NT2/D1 (cell line): ENCODE measurements at regions not wholly inside any gene's neighbourhood (a gene's known extent, or its start where the extent isn't known, plus 50 kb on each side); places are given as distances from the start of the nearest gene placed in this dataset.

Experiments used
- DNase-seq: peaks from one replicate; pipeline ENCODE4 v3.0.0-alpha.2; 2011; ENCODE audit warnings: low read depth, low spot score
- H3K27me3 ChIP-seq: 2 replicates; pipeline ENCODE4 v1.6.0; 2011; ENCODE audit warnings: mild to moderate bottlenecking; ENCODE audit not compliant: insufficient read length, insufficient read depth
- H3K36me3 ChIP-seq: 2 replicates; pipeline ENCODE4 v1.6.1; 2011; ENCODE audit warnings: mild to moderate bottlenecking, low read length, mixed read lengths; ENCODE audit not compliant: insufficient read depth, insufficient read length
- H3K4me1 ChIP-seq: 2 replicates; pipeline ENCODE4 v1.5.1; 2011; ENCODE audit not compliant: insufficient read depth, insufficient read length
- H3K4me3 ChIP-seq: 2 replicates; pipeline ENCODE4 v1.5.1; 2011; ENCODE audit warnings: low read depth; ENCODE audit not compliant: insufficient read length
- H3K9ac ChIP-seq: 2 replicates; pipeline ENCODE4 v1.6.0; 2011; ENCODE audit warnings: low read depth; ENCODE audit not compliant: insufficient read length
- H3K9me3 ChIP-seq: 2 replicates; pipeline ENCODE4 v1.5.1; 2011; ENCODE audit warnings: mild to moderate bottlenecking, low read length; ENCODE audit not compliant: insufficient read depth
- SUZ12 ChIP-seq: IDR thresholded peaks from 2 replicates; pipeline ENCODE4 v1.6.1; 2011; ENCODE audit not compliant: insufficient read length, insufficient read depth; ENCODE audit errors: extremely low read depth
- YY1 ChIP-seq: IDR thresholded peaks from 2 replicates; pipeline ENCODE4 v1.6.1; 2011; ENCODE audit not compliant: insufficient read length, insufficient read depth
- ZNF274 ChIP-seq: IDR thresholded peaks from 2 replicates; pipeline ENCODE4 v1.6.1; 2011; ENCODE audit warnings: mild to moderate bottlenecking, low read depth, low read length

DNA sequence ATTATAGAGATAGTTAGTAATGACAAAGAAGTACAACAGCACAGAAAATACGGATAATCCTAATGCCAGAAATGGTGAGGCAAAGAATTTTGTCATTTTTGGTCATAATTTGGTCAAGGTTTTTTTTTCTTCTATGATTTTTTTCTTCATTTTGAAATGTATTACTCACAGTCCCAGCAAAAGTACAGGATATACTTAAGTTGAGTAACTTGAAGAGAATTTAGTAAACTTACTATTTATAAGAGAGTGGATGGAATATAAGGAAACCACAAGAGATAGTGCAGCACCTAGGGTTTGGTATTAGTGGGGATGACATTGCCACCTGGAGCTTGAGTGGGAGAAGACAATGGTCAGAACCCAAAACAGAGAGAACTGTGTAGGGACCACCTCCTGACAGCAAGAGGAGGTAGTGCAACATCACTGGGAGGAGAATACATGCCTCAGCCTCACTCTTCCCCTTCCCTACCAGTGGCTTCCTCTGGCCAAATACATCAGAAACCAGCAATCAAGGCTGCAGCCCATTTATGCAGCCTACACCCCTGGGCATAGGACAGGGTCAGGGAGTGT lies 434.5 kb upstream of the TRPC7 start:
- no peak for TF ChIP-seq YY1
- no peak for TF ChIP-seq SUZ12
- Histone ChIP-seq H3K9me3 (no peaks in the 10 kb centered on the region), H3K9ac (no peak overlapping the region), H3K4me3 (no peak overlapping the region), H3K4me1 (no peaks in the 10 kb centered on the region), H3K27me3 (no peaks in the 10 kb centered on the region), H3K36me3 (no peaks in the 10 kb centered on the region)
- no peak for DNase-seq

DNA sequence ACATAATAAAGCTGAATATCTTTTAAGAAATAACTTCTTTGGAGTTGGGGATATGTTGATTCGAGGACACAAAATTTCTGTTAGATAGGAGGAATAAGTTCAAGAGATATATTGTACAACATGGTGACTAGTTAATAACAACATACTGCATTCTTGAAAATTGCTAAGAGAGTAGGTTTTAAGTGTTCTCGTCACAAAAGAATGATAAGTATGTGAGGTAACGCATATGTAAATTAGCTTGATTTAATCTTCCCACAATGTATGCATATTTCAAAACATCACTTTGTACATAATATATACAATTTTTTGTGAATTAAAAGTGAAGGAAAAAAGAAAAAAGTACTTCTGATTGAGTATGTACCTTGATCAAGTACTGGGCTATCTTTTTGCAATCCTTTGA lies 428.0 kb upstream of the TRPC7 start:
- Histone ChIP-seq H3K4me3 (no peak overlapping the region), H3K9ac (no peak overlapping the region), H3K9me3 (no peaks in the 10 kb centered on the region; the same call in 1 of the 2 replicates), H3K4me1 (no peaks in the 10 kb centered on the region), H3K36me3 (no peaks in the 10 kb centered on the region), H3K27me3 (no peaks in the 10 kb centered on the region)
- TF ChIP-seq ZNF274 (no peak), YY1 (no peak), SUZ12 (no peak)
- DNase-seq = no peak

DNA sequence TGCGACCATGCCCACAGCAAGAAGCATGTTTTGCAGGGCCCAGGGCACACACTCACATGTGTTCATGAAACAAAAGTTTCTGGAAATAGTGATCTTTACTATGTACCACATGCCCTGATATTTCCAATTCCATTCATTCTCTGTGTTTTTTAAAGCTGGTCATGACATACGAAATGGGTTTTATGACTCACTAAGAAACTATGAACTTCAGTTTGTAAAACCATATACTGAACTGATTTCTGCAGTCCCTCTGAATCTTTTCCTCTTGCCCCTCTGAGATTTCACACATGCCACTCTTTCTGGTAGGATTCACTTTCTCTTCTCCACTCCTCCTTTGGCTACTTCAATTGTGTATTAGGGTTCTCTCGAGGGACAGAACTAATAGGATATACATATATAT lies 416.1 kb upstream of the TRPC7 start:
- Histone ChIP-seq H3K4me3 (no peak overlapping the region), H3K36me3 (no peaks in the 10 kb centered on the region), H3K9me3 (no peaks in the 10 kb centered on the region), H3K9ac (no peak overlapping the region), H3K27me3 (no peaks in the 10 kb centered on the region), H3K4me1 (no peaks in the 10 kb centered on the region)
- TF ChIP-seq YY1 (no peak), SUZ12 (no peak), ZNF274 (no peak)
- no peak for DNase-seq

DNA sequence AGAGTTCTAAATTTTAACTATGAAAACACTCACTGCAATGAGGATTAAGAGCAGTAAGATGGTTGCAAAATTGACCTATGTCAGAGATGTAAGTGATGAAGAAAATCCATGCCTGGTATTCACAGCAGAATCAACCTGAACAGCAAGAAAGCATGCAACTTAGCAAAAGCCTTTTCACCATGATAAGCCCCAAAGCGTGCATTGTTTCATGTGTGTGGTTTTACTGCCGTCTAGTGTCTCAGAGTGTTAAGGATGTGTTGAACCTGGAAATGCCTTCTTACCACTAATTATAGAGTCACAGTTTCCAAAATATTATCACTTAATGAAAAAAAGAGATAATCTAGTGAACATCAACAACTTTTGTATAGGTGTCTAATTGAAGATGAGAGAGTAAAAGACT lies 415.2 kb upstream of the TRPC7 start:
- no peak overlapping the region for H3K4me3 ChIP-seq
- peaks cover 8% of the 10 kb centered on the region; the same call in 1 of the 2 replicates for H3K9me3 ChIP-seq
- H3K27me3 ChIP-seq = no peaks in the 10 kb centered on the region
- no peaks in the 10 kb centered on the region for H3K36me3 ChIP-seq
- no peak overlapping the region for H3K9ac ChIP-seq
- H3K4me1 ChIP-seq = no peaks in the 10 kb centered on the region
- TF ChIP-seq SUZ12 = no peak
- TF ChIP-seq YY1 = no peak
- no peak for TF ChIP-seq ZNF274
- DNase-seq = no peak

DNA sequence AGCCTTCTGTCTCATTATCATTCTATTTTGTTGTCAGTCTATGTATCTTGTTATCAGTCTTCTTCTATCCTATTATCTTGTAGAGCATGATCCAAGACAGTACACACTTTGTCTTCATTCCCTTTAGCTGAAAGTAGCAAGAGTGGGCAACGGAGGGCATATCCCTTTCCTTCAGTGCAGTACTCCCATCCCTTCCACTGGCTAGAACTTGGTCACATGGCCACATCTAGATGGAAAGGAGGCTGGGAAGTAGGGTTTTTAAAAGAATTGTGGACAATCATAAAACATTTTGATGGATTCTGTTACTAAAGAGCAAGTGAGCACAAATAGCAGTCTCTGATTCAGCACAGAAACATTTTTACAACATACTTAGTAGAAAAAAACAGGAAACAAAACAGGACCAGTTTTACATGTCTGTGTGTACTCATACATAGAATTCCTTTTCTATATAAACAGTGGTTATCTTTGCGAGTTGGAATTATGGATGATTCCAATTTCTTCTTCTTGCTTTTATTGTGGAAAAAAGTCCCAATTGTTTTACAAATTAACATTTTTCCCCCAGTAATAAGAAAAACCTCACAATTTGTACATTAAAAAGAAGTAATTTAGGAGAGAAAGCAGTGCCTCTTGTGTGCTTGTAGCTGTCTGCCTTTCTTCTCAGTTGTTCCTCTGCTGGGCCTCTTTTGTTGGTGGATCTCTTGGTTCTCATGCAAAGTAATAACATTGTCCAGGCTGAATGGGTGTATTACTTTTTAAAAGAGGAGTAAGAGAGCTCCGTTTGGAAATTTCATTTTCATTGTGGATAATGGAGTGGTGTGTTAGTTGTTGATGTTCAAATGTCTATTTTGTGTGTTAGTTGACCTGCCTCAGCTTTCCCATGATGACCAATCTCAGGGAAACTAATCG lies 410.9 kb upstream of the TRPC7 start:
- no peak overlapping the region for H3K9ac ChIP-seq
- DNase-seq = no peak
- TF ChIP-seq SUZ12 (no peak), ZNF274 (no peak), YY1 (no peak)
- H3K36me3 ChIP-seq = no peaks in the 10 kb centered on the region
- H3K9me3 ChIP-seq = peaks cover 11% of the 10 kb centered on the region; the same call in 1 of the 2 replicates
- no peak overlapping the region for H3K4me3 ChIP-seq
- H3K4me1 ChIP-seq = no peaks in the 10 kb centered on the region
- H3K27me3 ChIP-seq = no peaks in the 10 kb centered on the region

DNA sequence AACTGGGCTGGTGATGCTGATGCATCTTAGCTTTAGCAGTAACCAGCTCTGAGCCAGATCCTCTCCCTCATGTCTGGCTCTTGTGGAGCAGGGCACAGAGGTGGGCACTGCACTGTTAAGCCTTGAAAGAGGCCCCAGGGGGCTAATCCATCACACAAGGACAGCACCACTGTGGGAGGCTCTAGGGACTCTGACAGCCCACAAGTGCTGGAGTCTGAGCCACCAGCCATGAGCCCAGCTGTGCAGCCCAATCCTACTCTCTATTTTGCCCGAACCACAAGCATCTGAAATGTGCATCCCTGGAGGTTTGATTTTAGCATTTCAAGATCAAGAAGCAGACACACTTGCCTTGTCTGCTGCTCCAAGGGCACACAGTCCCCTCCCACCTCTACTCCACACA lies 407.1 kb upstream of the TRPC7 start:
- peaks cover 11% of the 10 kb centered on the region; the same call in 1 of the 2 replicates for H3K9me3 ChIP-seq
- no peaks in the 10 kb centered on the region for H3K4me1 ChIP-seq

DNA sequence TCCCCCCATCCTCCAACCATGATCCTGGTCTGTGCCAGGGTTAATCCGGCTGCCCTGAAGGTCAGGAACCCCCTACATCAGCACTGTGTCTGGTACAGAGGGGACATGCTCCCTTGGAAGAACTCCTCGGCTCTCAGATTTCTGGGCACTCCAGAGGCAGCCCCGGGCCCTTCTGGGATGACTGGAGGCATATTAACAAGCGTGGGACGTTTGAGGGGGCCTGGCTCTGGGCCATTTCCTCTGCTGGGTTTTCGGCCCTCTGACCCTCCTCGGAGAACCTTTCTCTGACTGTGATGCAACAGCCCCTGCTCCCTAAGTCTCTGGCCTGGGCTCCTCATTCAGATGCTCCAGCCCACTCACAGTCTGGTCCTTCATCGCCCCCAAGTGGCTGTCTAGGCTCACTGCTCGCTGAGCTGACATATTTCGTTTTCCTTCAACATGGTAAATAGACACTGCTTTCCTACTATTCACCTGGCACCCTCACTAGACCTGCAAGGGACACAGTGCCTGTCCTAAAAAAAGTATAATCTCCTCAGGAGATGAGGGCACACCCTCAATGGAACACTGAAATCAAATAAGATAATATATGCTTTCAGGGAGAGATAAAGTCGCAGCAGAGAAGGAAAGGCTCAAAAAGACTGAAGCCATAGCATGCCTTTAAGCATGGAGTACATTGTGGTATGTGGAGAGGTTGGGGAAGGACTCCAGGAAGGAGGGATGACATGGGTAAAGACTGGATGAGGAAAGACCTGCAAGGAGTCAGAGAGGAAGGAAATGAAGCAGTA lies 404.7 kb upstream of the TRPC7 start:
- TF ChIP-seq YY1 (no peak), SUZ12 (no peak), ZNF274 (no peak)
- Histone ChIP-seq H3K36me3 (no peaks in the 10 kb centered on the region), H3K4me3 (no peak overlapping the region), H3K9me3 (no peaks in the 10 kb centered on the region), H3K27me3 (no peaks in the 10 kb centered on the region), H3K4me1 (no peaks in the 10 kb centered on the region), H3K9ac (no peak overlapping the region)
- peak; percentile 68 for DNase-seq

More for the DNA sequence above, 407.1 kb upstream of the TRPC7 start:
- DNase-seq = no peak
- Histone ChIP-seq H3K9ac (no peak overlapping the region), H3K27me3 (no peaks in the 10 kb centered on the region), H3K36me3 (no peaks in the 10 kb centered on the region), H3K4me3 (no peak overlapping the region)
- TF ChIP-seq YY1 (no peak), ZNF274 (no peak), SUZ12 (no peak)
